Activated naive CD8-positive, alpha-beta T cell treated with anti-CD3 and anti-CD28 coated beads for 36 hours (primary cell): ENCODE measurements at regions not wholly inside any gene's neighbourhood (a gene's known extent, or its start where the extent isn't known, plus 50 kb on each side); places are given as distances from the start of the nearest gene placed in this dataset.

Experiments
- DNase-seq: peaks from one replicate; pipeline ENCODE4 v3.0.0; 2021
- H3K27ac Mint-ChIP-seq: one replicate; pipeline ENCODE4 v1.8.0; 2022; ENCODE audit warnings: mild to moderate bottlenecking, moderate library complexity, mixed read lengths
- H3K27me3 Mint-ChIP-seq: one replicate; pipeline ENCODE4 v1.8.0; 2022; ENCODE audit warnings: mild to moderate bottlenecking, mixed read lengths
- H3K36me3 Mint-ChIP-seq: one replicate; pipeline ENCODE4 v1.8.0; 2021; ENCODE audit warnings: mild to moderate bottlenecking, mixed read lengths
- H3K4me1 Mint-ChIP-seq: one replicate; pipeline ENCODE4 v1.8.0; 2021; ENCODE audit warnings: mixed read lengths
- H3K4me3 Mint-ChIP-seq: one replicate; pipeline ENCODE4 v1.8.0; 2022; ENCODE audit warnings: mild to moderate bottlenecking, moderate library complexity, mixed read lengths
- H3K9me3 Mint-ChIP-seq: one replicate; pipeline ENCODE4 v1.8.0; 2022; ENCODE audit warnings: mixed read lengths

DNA sequence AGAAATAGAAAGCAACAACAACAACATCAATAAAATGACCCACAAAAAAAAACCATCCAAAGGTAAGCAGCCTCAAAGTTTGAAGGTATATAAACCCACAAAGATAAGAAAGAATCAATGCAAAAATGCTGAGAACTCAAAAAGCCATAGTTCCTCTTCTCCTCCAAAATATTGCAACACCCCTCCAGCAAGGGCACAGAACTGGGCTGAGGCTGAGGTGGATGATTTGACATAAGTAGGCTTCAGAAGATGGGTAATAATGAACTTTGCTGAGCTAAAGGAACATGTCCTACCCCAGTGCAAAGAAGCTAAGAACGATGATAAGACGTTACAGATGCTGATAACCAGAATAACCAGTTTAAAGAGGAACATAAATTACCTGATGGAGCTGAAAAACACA lies 188.8 kb upstream of the BTBD3 start:
- Mint-ChIP-seq H3K27me3 (no peaks in the 10 kb centered on the region), H3K36me3 (no peaks in the 10 kb centered on the region), H3K9me3 (peaks cover 10% of the 10 kb centered on the region), H3K27ac (no peak overlapping the region), H3K4me1 (no peaks in the 10 kb centered on the region), H3K4me3 (no peak overlapping the region)
- no peak for DNase-seq

DNA sequence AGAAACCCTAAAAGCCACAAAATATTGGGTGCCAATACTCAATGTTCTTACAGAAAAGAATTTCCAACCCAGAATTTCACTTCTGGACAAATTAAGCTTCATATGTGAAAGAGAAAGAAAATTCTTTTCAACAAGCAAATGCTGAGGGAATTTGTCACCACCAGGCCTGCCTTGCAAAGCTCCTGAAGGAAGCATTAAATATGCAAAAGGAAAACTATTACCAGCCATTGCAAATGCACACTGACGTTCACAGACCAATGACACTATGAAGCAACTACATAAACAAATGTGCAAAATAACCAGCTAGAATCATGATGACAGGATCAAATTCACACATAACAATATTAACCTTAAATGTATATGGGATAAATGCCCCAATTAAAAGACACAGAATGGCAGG lies 187.9 kb upstream of the BTBD3 start:
- Mint-ChIP-seq H3K27ac (no peak overlapping the region), H3K9me3 (peaks cover 10% of the 10 kb centered on the region), H3K27me3 (no peaks in the 10 kb centered on the region), H3K4me1 (no peaks in the 10 kb centered on the region), H3K4me3 (no peak overlapping the region), H3K36me3 (no peaks in the 10 kb centered on the region)
- DNase-seq = no peak

DNA sequence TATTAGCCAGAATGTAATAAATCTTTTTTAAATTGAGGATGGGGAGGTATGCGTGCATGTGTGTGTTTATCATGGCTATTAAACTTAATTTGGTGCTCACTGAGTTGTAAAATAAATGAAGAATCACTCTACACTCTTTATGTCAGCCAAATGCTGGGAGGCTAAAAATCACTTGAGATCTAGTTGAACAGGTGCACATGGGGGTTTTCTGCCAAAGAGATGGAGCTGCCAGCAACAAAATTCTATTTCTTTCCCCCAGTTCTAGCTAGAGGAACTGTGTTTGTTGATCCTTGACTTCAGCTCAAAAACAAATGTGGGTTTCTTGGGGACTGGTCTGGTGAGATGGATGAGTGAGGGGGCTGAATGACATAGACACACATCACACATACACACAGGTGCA lies 183.3 kb upstream of the BTBD3 start:
- Mint-ChIP-seq H3K9me3 (peaks cover 13% of the 10 kb centered on the region), H3K4me3 (no peak overlapping the region), H3K4me1 (no peaks in the 10 kb centered on the region), H3K27ac (no peak overlapping the region), H3K36me3 (no peaks in the 10 kb centered on the region), H3K27me3 (no peaks in the 10 kb centered on the region)
- DNase-seq = no peak

DNA sequence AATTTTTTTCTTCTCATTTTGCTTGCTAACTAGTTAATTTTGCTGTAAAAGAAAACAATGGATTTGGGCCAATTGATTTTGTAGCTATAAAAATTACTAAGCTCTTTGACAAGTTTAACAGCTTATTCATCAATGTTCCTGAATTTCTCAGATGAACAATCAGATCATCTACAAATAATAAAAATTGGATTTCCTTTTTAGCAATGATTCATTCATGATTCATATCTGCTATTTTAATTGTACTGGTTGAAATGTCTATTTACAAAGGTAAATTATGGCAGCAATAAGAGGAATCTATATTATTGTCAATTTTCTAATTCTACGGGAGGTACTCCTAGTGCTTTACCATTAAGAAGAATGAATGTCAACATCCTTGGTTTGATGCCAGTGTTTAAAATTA lies 178.8 kb upstream of the BTBD3 start:
- Mint-ChIP-seq H3K4me1 (no peaks in the 10 kb centered on the region), H3K36me3 (no peaks in the 10 kb centered on the region), H3K4me3 (no peak overlapping the region), H3K27me3 (no peaks in the 10 kb centered on the region), H3K27ac (no peak overlapping the region), H3K9me3 (peaks cover 2% of the 10 kb centered on the region)
- no peak for DNase-seq

DNA sequence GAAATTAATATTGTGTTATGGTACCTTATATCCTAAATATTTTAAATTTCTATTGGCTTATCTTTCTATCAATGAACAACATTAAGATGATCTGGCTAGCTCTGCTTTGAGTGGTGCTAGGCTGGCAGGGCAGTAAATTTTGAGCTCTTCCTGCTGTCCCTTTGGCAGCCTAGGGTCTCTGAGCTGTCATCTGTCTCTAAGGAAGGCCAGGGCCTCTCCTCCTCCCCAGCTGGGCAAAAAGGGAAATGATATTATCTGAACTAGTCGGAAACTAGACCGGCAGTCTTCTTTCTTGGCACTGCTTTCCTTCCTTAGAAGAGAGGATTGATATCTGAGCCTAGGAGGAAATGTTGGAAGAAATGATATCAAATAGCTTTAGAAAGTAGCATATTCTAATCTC lies 176.7 kb upstream of the BTBD3 start:
- no peaks in the 10 kb centered on the region for H3K27me3 Mint-ChIP-seq
- H3K4me3 Mint-ChIP-seq = no peak overlapping the region
- H3K4me1 Mint-ChIP-seq = no peaks in the 10 kb centered on the region
- H3K36me3 Mint-ChIP-seq = no peaks in the 10 kb centered on the region
- no peak overlapping the region for H3K27ac Mint-ChIP-seq
- no peak for DNase-seq
- peaks cover 2% of the 10 kb centered on the region for H3K9me3 Mint-ChIP-seq

DNA sequence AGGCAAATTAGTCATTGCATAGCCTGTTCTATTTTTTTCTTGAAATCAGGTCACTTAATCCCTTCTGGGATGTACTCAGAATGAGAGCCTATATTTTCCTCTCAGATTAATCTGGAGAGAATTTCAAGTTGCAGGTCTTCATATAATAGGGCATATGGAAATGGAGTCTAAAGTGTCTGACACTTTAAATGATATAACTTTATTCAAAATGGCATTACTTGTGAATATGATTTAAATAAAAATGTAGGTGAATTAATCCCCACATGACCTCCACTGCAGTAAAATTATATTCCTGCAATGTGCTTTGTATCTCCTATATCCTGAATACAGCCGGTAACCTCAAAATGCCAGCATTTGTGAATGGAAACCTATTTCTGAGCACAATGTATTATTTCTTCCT lies 172.5 kb upstream of the BTBD3 start:
- H3K9me3 Mint-ChIP-seq = no peaks in the 10 kb centered on the region
- no peaks in the 10 kb centered on the region for H3K4me1 Mint-ChIP-seq

DNA sequence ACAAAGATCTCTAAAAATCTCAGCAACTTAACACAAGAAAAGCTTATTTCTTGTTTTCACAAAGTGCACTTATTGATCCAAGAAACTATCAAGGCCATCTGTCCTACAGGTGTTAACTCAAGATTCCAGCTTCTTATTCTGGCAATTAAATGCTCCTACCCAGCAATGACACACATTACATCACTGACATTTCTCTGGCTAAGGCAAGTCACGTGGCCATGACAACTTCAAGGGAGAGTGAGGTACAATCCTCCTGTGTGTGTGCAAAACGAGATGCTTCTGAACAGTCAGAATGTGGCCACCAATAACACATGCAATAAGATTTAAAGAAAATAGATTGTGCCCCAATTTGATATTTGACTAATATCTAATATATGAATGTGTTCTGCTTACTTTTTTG lies 169.3 kb upstream of the BTBD3 start:
- H3K36me3 Mint-ChIP-seq = no peaks in the 10 kb centered on the region
- H3K4me1 Mint-ChIP-seq = no peaks in the 10 kb centered on the region
- no peaks in the 10 kb centered on the region for H3K27me3 Mint-ChIP-seq
- no peak overlapping the region for H3K27ac Mint-ChIP-seq
- H3K4me3 Mint-ChIP-seq = no peak overlapping the region
- DNase-seq = no peak
- H3K9me3 Mint-ChIP-seq = peaks cover 5% of the 10 kb centered on the region

More for the DNA sequence above, 172.5 kb upstream of the BTBD3 start:
- Mint-ChIP-seq H3K4me3 (no peak overlapping the region), H3K27ac (no peak overlapping the region), H3K27me3 (no peaks in the 10 kb centered on the region), H3K36me3 (no peaks in the 10 kb centered on the region)
- DNase-seq = no peak

DNA sequence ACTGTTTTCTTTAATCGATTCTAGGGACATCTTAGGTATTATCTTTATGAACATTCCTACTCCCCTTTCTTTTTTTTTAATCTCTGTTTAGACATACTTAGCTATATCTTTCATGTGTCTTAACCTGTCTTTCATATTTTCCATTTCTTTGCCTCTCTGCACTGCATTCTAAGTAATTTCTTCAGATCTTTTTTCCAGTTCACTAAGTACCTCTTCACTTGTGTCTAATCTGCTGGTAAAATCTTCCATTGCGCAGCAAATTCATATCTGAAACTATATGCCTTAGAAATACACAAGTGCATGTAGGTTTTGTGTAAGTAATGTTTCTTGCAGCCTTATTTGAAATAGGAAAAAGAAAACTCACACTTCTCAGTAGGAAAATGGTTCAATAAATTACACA lies 165.4 kb upstream of the BTBD3 start:
- H3K4me3 Mint-ChIP-seq = no peak overlapping the region
- H3K4me1 Mint-ChIP-seq = no peaks in the 10 kb centered on the region
- no peak for DNase-seq
- H3K36me3 Mint-ChIP-seq = no peaks in the 10 kb centered on the region
- no peak overlapping the region for H3K27ac Mint-ChIP-seq
- H3K27me3 Mint-ChIP-seq = no peaks in the 10 kb centered on the region
- H3K9me3 Mint-ChIP-seq = peaks cover 5% of the 10 kb centered on the region

DNA sequence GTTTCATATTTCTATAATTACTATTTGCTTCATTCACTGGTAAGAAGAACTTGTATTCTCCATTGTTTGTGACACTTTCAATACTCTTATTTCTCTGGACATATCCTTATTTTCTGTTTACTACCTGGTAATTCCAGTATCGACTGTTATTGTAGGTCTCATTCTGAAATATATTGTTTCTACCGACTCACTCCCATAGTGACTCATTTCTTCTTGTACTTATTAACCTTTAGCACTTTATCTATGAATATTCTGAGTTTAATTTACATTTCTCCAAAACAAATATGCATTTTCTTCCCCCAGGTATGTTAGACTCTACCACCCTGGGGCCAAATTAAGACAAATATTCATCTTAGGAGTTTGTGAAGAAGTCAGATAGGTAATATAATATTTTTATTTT lies 164.5 kb upstream of the BTBD3 start:
- Mint-ChIP-seq H3K27me3 (no peaks in the 10 kb centered on the region), H3K4me3 (no peak overlapping the region), H3K9me3 (peaks cover 5% of the 10 kb centered on the region), H3K36me3 (no peaks in the 10 kb centered on the region), H3K4me1 (no peaks in the 10 kb centered on the region), H3K27ac (no peak overlapping the region)
- no peak for DNase-seq

DNA sequence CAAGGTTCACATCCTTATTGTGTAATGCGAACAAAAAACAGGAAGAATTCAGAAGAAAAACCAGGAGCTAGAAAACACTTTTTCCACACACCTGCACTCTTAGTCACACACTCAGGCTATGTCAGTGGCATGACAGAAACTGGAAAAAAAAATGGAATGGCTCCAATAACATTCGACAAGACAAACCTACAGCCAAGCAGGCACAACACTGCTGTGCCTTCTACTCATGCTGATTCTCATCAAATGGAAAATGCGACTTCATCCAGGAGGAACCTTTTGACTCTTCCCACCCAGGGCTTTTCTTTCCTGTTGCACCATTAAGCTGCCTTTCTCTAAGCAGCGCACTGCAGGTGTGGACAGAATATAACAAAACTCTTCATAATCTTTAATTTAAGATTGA lies 163.2 kb upstream of the BTBD3 start:
- Mint-ChIP-seq H3K4me1 (no peaks in the 10 kb centered on the region), H3K36me3 (no peaks in the 10 kb centered on the region), H3K27me3 (no peaks in the 10 kb centered on the region), H3K4me3 (no peak overlapping the region), H3K9me3 (peaks cover 5% of the 10 kb centered on the region), H3K27ac (no peak overlapping the region)
- DNase-seq = no peak

DNA sequence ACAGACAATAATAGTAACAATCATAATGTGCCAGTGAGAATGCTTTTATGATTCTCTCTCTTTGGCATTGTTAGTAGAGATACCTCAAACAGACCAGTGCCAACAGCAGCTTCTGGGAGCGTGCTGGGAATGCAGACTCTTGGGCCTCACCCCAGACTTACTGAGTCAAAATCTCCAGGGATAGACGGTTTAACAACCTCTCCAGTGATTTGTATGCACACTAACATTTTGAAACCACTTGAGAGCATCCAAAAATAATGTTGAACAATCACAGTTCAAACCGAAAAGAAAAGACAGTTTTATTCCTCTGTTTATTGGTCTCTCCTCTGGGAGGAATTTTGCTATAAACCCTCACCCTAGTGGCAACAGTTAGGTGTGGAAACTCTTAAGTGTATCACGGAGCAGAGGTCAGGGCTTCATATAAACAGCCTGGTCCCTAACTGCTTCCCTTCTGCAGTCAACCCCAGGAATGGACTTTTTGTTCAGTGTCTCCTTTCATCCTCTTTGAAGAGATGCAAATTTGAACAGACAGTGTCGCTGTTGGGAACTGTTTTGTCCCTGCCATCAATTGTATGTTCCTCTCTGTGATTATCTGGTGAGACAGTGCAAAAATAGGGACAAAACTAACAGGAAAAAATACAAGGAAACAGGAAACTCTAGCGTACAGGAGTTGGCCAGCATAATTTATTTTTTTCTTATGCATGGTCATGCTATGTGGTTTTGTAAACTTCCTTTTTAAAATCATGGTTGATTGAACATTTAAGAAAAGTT lies 162.4 kb upstream of the BTBD3 start:
- Mint-ChIP-seq H3K4me1 (no peaks in the 10 kb centered on the region), H3K36me3 (no peaks in the 10 kb centered on the region), H3K9me3 (peaks cover 5% of the 10 kb centered on the region), H3K4me3 (no peak overlapping the region), H3K27ac (no peak overlapping the region), H3K27me3 (no peaks in the 10 kb centered on the region)
- no peak for DNase-seq

DNA sequence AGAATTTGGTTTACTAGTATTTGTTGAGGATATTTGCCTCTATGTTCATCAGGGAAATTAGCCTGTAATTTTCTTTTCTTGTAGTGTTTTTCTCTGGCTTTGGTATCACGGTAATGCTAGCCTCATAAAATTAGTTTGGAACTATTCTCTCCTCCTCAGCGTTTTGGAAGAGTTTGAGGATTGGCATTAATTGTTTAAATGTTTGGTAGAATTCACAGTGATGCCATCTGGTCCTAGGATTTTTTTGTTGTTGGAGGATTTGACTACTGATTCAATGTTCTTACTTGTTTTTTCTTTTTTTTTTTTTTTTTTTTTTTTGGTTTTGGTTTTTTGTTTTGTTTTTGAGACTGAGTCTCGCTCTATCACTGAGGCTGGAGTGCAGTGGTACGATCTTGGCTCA lies 156.2 kb upstream of the BTBD3 start:
- no peak overlapping the region for H3K4me3 Mint-ChIP-seq
- no peaks in the 10 kb centered on the region for H3K9me3 Mint-ChIP-seq
- H3K27me3 Mint-ChIP-seq = no peaks in the 10 kb centered on the region
- no peak overlapping the region for H3K27ac Mint-ChIP-seq
- H3K36me3 Mint-ChIP-seq = no peaks in the 10 kb centered on the region
- no peak for DNase-seq
- H3K4me1 Mint-ChIP-seq = no peaks in the 10 kb centered on the region

DNA sequence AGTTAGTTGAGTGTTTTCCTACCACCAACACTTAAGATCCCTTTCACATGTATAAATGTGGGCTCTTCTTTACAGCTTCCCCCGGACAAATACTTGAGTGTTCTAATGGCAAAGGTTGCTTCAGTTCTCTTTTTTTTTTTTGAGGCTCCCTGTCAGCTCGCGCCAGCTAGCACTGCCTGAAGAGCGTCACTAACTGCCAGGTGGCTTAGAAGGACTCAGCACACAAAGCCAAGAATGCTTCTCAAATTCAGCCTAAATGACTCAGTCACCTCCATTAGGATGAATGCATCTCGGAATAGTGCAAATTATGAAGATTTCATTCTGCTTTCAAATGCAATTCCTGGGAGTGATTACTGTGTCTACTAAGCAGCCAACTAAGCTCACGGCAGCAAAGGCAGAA lies 150.7 kb upstream of the BTBD3 start:
- H3K9me3 Mint-ChIP-seq = peaks cover 3% of the 10 kb centered on the region
- H3K27ac Mint-ChIP-seq = no peak overlapping the region
- H3K4me1 Mint-ChIP-seq = no peaks in the 10 kb centered on the region
- no peaks in the 10 kb centered on the region for H3K27me3 Mint-ChIP-seq
- no peak overlapping the region for H3K4me3 Mint-ChIP-seq
- DNase-seq = no peak
- H3K36me3 Mint-ChIP-seq = no peaks in the 10 kb centered on the region

DNA sequence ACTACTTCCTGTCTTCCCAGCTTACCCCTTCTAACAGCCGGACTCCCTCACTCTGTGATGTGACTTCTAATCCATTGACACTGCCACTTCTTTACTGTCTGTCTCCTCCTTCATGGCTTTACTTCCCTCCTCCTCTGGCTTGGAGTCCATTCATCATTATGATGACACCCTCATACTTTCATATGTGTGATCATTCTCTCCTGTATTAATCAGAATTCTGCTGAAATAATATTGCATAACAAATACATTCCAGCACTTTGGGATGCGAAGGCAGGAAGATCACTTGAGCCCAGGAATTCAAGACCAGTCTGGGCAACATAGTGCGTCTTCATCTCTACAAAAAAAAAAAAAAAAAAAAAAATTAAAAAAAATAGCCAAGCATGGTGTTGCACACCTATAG lies 147.9 kb upstream of the BTBD3 start:
- H3K4me1 Mint-ChIP-seq = no peaks in the 10 kb centered on the region
- no peak overlapping the region for H3K27ac Mint-ChIP-seq
- DNase-seq = no peak
- no peak overlapping the region for H3K4me3 Mint-ChIP-seq
- H3K36me3 Mint-ChIP-seq = no peaks in the 10 kb centered on the region
- no peaks in the 10 kb centered on the region for H3K27me3 Mint-ChIP-seq
- H3K9me3 Mint-ChIP-seq = peaks cover 12% of the 10 kb centered on the region

DNA sequence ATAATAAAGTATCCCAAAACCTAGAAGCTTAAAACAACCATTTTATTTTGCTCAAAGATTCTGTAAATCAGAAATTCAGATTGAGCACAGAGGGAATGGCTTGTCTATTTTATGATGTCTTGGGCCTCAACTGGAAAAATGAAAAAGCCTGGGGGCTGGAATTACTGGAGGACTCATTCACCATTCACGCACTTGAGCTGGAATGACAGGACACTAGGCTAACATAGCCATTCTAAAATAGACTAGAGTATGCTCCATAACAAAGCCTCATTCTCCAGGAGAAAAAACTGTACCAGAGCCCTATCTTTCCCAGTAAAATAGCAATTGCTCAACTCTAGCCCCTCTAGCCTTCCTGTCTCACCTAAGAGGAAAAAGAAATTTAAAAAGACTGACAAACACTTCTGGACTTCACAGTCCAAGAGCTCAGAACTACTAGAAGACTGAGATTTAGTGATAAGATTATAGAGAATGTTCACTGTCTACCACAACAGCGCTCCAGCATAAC lies 145.4 kb upstream of the BTBD3 start:
- no peaks in the 10 kb centered on the region for H3K36me3 Mint-ChIP-seq
- no peak overlapping the region for H3K4me3 Mint-ChIP-seq
- no peaks in the 10 kb centered on the region for H3K27me3 Mint-ChIP-seq
- DNase-seq = no peak
- no peak overlapping the region for H3K27ac Mint-ChIP-seq
- H3K4me1 Mint-ChIP-seq = no peaks in the 10 kb centered on the region
- peaks cover 12% of the 10 kb centered on the region for H3K9me3 Mint-ChIP-seq

DNA sequence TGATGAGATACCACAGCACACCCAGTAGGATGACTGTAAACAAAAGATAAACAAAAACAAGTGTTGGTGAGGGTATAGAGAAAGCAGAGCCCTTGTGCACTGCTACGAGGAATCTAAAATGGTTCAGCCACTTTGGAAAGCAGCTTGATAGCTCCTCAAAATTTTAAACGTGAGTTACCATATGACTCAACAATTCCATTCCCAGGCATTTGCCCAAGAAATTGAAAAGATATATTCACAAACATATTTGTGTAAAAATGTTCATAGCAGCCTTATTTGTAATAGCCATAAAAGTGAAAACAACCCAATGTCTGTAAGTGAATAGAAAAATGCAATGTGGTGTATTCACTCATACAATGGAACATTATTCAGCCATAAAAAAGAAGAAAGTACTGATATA lies 141.0 kb upstream of the BTBD3 start:
- no peak for DNase-seq
- H3K27me3 Mint-ChIP-seq = no peaks in the 10 kb centered on the region
- peaks cover 11% of the 10 kb centered on the region for H3K9me3 Mint-ChIP-seq
- no peaks in the 10 kb centered on the region for H3K4me1 Mint-ChIP-seq
- H3K27ac Mint-ChIP-seq = no peak overlapping the region
- H3K4me3 Mint-ChIP-seq = no peak overlapping the region
- H3K36me3 Mint-ChIP-seq = no peaks in the 10 kb centered on the region
